ENCODE measurements at regions not wholly inside any gene's neighbourhood (a gene's known extent, or its start where the extent isn't known, plus 50 kb on each side); places are given as distances from the start of the nearest gene placed in this dataset.

GRCh38 chr4:167955006-167955405 lies 137.3 kb upstream of the ANXA10 start:
- TF ChIP-seq, protein P1, sequence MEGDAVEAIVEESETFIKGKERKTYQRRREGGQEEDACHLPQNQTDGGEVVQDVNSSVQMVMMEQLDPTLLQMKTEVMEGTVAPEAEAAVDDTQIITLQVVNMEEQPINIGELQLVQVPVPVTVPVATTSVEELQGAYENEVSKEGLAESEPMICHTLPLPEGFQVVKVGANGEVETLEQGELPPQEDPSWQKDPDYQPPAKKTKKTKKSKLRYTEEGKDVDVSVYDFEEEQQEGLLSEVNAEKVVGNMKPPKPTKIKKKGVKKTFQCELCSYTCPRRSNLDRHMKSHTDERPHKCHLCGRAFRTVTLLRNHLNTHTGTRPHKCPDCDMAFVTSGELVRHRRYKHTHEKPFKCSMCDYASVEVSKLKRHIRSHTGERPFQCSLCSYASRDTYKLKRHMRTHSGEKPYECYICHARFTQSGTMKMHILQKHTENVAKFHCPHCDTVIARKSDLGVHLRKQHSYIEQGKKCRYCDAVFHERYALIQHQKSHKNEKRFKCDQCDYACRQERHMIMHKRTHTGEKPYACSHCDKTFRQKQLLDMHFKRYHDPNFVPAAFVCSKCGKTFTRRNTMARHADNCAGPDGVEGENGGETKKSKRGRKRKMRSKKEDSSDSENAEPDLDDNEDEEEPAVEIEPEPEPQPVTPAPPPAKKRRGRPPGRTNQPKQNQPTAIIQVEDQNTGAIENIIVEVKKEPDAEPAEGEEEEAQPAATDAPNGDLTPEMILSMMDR (IDR thresholded peaks at IDR 0.05), result no peak
- TF ChIP-seq EZH2 (IDR thresholded peaks at IDR 0.05), result no peak

Measured in neural progenitor cell (in vitro differentiated cells).